GM12865 (cell line): ENCODE measurements at regions not wholly inside any gene's neighbourhood (a gene's known extent, or its start where the extent isn't known, plus 50 kb on each side); places are given as distances from the start of the nearest gene placed in this dataset.
"Not testable (repeated sequence)": the region's sequence is repeated elsewhere in the genome, so short reads cannot be mapped to it uniquely, and the experiment has no call there.

Experiments used
- DNase-seq: peaks from one replicate; pipeline ENCODE4 v3.0.0; 2010; ENCODE audit warnings: low read depth
- H3K4me3 ChIP-seq: 2 replicates; pipeline ENCODE4 v1.5.1; 2011; ENCODE audit warnings: mild to moderate bottlenecking, low read depth, low read length, control low read depth
- TF ChIP-seq, protein P1 (sequence below): IDR thresholded peaks from 2 replicates; pipeline ENCODE4 v1.5.1; 2011; ENCODE audit warnings: low read length, control low read depth, low read depth, inconsistent platforms; ENCODE audit not compliant: insufficient read depth; ENCODE audit errors: missing control alignments

DNA sequence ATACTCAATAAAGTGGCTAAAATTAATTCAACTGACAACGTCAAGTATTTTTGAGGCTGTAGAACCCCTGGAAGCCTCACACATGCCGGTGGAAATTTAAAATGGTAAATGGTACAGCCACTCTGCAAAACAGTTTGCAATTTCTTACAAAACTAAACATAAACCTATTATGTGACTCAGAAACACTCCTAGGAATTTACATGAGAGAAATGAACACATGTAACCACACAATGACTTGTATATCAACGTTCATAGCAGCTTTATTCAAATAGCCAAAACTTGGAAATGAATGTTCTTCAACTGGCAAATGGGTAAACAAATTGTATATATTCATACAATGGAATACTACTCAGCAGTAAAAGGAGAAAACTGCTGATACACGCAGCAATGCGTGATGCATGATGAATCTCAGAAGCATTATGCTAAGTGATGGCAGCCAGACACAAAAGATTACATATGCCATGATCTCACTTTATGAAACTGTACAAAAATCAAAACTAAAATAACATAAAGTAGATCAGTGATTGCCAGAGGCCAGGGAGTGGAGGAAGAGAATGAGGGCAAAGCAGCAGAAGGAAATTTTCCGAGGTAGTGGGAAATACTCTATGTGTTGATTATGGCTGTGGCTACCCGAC, 112.5 kb downstream of the FAM50B start:
- TF ChIP-seq, protein P1, sequence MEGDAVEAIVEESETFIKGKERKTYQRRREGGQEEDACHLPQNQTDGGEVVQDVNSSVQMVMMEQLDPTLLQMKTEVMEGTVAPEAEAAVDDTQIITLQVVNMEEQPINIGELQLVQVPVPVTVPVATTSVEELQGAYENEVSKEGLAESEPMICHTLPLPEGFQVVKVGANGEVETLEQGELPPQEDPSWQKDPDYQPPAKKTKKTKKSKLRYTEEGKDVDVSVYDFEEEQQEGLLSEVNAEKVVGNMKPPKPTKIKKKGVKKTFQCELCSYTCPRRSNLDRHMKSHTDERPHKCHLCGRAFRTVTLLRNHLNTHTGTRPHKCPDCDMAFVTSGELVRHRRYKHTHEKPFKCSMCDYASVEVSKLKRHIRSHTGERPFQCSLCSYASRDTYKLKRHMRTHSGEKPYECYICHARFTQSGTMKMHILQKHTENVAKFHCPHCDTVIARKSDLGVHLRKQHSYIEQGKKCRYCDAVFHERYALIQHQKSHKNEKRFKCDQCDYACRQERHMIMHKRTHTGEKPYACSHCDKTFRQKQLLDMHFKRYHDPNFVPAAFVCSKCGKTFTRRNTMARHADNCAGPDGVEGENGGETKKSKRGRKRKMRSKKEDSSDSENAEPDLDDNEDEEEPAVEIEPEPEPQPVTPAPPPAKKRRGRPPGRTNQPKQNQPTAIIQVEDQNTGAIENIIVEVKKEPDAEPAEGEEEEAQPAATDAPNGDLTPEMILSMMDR = no peak
- DNase-seq = no peak
- H3K4me3 ChIP-seq = no peak overlapping the region

DNA sequence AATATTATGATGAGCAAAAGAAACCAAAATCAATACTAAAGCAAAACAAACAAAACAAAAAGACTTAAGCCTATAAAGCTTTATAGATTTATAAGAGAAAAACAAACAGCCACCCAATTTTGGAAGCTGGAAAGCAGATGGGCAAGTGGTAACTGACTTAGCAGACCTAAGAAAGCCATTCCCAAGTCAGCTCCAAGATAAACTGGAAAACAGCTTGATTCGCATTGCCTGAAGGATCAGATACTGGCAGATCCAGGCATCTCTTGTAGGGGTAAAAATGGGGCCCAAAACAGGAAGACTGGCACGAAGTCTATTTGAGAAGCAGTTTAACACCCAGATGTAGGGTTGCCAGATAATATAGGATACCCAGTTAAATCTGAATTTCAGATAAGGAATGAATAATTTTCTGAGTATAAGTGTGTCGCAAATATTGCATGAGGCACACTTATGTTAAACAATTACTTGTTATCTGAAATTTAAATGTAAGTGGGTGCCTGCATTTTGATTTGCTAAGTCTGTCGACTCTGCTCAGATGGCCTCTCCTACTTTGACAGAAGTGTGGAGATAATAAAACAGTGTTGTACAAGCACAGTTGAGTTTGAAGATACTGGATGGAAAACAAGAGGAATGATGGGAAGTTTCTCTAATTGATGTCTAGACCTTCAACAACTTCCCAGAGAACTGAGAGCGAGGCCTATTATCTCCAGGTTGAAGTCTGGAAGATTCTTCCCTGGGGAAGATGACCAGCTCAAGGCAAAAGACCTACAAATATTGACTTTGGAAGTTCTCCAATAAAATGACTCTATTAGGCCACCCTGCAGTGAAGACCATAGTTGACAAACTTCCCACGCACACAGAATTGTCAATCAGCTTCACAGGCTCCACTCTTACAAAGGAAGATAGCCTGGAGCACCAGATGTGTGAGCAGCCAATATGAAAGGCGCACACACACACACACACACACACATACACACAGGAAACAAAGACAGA, 113.4 kb downstream of the FAM50B start:
- TF ChIP-seq, protein P1 = no peak
- H3K4me3 ChIP-seq = no peak overlapping the region
- no peak for DNase-seq

DNA sequence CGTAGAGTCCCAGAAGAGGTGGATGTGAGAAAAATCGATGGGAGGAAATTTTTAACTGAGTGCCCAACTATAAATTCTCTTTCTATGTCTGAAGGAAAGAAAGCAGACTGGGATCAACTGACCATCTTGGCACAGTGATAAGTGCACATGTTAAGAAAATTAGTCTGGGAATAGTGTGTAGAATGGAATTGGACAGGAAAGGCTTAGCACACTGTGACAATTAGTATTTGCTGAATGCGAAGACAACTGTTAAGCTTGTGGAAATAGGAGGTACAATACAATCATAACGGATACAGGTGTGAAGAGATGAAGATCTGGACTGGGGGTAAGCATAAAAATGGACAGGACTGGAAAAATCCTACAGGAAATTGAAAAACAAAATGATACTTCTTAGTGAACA, 114.3 kb downstream of the FAM50B start:
- DNase-seq = no peak
- TF ChIP-seq, protein P1 = no peak
- H3K4me3 ChIP-seq = no peak overlapping the region

DNA sequence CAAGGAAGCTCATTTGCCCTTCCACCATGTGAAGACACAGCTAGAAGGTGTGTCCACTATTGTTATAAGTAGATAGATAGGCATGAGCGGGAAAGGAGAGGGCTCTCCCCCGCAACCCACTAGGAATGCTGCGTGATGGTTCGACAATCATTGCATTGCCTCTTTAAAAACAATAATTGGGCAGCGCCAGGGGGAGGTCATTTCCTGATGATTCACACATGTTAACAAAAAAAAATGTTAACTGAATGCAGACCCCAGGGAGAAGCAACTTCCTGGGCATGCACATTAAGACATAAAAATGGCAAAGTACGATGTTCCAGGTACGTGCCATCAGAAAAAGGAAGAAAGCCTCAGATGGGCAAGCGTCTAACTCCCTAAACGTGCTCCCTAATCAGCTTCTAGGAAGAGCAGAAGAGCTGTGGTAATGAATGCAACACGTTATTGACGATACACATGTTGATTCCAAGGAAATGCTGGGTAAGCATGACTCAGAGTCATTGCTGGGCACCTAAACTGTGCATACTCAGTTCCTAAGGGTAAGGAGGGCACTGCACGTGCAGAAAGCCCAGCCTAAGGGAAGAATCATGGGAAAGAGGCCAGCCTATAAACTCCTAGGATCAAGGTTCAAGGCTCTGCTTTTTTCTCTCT, 113.7 kb downstream of the FAM217A start:
- TF ChIP-seq, protein P1 = no peak

DNA sequence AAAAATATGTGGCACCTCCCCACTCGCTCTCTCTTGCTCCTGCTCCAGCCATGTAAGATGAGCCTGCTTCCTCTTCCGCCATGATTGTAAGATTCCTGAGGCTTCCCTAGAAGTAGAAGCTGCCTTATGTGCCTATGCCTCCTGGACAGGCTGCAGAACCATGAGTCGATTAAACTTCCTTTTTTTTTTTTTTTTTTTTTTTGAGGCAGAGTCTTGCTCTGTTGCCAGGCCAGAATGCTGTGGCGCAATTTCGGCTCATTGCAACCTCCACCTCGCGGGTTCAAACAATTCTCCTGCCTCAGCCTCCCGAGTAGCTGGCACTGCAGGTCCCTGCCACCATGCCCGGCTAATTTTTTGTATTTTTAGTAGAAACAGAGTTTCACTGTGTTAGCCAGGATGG, 112.5 kb downstream of the FAM217A start:
- TF ChIP-seq, protein P1 = no peak
- no peak for DNase-seq
- H3K4me3 ChIP-seq = no peak overlapping the region

More for the DNA sequence above, 113.7 kb downstream of the FAM217A start:
- no peak for DNase-seq
- no peak overlapping the region for H3K4me3 ChIP-seq

DNA sequence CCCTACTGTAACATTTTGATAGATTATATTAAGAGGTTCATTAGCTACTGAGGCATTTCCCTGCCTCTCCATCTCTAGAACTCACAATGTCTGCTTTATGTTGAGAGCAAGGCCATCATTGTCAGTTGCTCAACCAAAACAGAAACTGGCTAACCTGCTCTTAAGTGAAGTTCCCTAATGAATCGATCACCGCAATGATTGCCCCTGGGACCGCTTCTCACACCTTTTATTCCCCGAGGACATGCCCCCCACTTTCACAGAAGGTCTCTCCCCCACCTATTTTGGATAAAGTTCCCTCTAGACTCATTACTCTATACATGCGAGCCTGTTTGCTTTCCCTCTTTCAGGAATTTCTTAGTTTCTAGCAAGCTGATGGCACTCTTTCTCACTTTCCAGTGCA, 108.8 kb downstream of the FAM217A start:
- peak; percentile 31 for DNase-seq
- H3K4me3 ChIP-seq = no peak overlapping the region
- TF ChIP-seq, protein P1 = no peak

DNA sequence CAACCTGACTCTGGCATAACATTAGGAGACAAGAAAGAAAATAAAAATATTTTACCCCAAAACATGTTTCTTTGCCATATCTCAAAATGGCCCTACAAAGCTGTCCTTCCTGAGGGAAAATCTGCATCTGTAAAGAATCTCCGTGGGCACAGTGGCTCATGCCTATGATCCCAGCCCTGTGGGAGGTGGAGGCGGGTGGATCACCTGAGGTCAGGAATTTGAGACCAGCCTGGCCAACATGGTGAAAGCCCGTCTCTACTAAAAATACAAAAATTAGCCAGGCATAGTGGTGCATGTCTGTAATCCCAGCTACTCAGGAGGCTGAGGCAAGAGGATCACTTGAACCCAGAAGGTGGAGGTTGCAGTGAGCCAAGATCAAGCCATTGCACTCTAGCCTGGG, 105.8 kb downstream of the FAM217A start:
- not testable (repeated sequence) for H3K4me3 ChIP-seq, DNase-seq
